GM18520 (cell line): ENCODE measurements at regions not wholly inside any gene's neighbourhood (a gene's known extent, or its start where the extent isn't known, plus 50 kb on each side); places are given as distances from the start of the nearest gene placed in this dataset.

Experiments
- ATAC-seq: cut with Tn5 transposase; IDR thresholded peaks from one replicate; pipeline ENCODE4 v1.9.1; 2021; ENCODE audit not compliant: unreplicated experiment

DNA sequence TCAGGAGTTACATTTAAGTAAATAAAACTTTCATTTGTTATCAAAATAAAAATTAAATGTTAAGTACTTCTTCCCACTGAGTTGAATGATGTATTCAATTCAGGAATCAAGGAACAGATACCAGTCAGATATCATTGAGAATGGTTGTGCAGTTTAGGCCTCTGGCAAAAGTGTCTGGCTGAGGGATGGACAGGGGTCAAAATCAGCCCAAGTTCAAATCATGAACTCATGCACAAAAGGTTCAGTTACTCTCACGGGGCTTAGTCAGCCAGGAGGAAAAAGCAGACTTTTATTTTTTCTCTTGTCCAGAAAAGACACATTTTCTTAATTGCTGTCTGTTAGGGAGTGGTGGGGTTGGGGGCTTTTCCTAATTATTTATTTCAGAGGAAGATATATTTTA, 166.3 kb downstream of the RASSF9 start:
- ATAC-seq, result no peak

GRCh38 chr12:85672436-85672835, 163.8 kb downstream of the RASSF9 start:
- ATAC-seq, result no peak

- ATAC-seq, result no peak
Measured at GRCh38 chr12:85673921-85674420, 162.2 kb downstream of the RASSF9 start.

DNA sequence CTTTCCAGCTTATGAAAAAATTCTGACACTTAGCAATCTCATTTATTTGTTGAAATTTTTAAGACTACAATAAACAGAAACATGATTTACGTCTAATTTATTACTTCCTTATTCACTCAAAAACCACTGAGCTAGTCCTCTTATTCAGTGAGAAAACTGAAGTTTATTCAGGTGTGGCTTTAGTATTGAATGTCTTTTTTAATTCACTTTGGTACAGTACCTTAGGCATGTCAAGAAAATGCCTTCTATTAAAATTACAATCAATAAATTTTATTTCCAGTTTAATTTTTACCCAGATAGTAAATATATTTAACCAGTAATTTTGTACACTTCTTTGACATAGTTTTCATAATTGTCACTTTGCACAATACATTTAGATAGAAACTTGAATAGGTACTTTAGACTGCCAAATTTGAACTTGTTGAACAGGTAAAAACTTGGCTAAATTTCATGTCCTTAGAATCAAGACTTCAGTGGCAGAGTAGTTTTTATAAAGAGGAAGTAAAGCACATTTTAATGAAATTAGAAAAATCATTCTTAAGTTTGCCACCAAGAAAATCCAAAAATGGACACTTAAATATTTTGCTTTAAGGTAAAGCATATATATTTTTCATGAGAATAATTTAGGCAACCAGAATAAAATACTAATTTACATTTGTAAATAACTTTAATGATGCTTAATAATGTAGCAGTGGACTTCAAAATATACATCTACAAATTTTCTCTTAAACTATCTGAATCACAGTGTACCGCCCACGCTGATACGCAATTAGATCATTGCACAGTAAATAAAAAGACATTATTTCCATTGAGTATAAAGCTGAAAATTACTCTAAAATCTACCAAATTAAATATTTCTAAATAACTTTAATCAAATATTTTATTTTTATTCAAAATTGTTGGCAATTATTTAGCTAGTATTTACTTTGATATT, 159.1 kb downstream of the RASSF9 start:
- ATAC-seq, result no peak

- no peak for ATAC-seq
Measured at GRCh38 chr12:85679296-85679695, 156.9 kb downstream of the RASSF9 start.

GRCh38 chr12:85680881-85681280, 155.3 kb downstream of the RASSF9 start:
- no peak for ATAC-seq

- ATAC-seq, result no peak
Measured at GRCh38 chr12:85681333-85681732, 154.9 kb downstream of the RASSF9 start.

DNA sequence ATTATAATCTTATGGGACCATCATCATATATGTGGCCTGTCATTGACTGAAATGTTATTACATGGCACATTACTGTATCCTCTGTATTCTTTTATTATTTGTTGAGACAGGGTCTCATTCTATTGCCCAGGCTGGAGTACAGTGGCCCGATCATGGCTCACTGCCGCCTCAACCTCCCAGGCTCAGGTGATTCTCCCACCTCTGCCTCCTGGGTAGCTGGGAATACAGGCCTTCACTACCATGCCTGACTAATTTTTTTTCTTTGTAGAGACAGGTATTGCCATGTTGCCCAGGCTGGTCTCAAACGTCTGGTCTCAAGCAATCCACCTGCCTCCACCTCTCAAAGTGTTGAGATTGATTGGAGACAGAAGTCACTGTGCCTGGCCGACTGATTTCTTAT, 153.2 kb downstream of the RASSF9 start:
- no peak for ATAC-seq

GRCh38 chr12:85688837-85689236, 147.4 kb downstream of the RASSF9 start:
- no peak for ATAC-seq

DNA sequence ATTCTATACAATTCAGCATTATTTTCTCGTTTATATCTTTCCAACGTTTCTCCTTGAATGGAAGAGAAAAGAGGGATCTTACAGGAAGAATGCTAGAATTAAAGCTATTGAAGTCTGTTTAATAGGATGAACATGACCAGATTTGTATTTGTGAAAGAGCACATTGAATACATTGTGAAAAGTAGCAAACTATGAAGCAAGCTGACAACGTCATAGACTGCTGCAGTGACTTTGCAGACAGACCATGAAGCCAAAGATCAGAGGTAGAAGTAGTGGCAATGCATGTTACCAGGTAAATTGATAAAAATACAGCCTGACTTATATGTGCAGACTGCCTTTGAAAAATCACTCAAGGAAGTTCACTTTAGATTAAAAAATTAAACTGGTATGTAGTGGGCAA, 146.1 kb downstream of the RASSF9 start:
- ATAC-seq, result no peak

- ATAC-seq, result no peak
Measured at GRCh38 chr12:85693093-85693665, 143.0 kb downstream of the RASSF9 start.

- ATAC-seq, result no peak
Measured at GRCh38 chr12:85695097-85695715, 141.0 kb downstream of the RASSF9 start.

DNA sequence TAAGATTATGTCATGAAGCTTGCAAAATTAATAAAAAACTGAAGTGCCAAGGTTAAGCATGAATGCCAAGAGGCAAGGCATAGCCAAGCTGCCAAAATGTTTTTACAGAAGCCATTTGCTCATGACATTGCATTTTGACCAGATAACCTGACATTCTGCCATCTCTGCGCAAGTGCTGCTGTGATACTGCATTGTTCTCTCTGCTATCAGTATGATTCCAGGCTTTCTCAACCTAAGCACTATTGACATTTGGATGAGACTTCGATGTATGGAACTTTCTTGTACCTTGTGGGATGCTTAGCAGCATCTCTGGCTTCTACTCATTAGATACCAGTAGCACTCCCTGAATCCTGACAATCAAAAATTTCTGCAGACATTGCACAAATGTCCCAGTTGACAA, 139.2 kb downstream of the RASSF9 start:
- no peak for ATAC-seq

GRCh38 chr12:85698937-85699336, 137.3 kb downstream of the RASSF9 start:
- ATAC-seq, result no peak

DNA sequence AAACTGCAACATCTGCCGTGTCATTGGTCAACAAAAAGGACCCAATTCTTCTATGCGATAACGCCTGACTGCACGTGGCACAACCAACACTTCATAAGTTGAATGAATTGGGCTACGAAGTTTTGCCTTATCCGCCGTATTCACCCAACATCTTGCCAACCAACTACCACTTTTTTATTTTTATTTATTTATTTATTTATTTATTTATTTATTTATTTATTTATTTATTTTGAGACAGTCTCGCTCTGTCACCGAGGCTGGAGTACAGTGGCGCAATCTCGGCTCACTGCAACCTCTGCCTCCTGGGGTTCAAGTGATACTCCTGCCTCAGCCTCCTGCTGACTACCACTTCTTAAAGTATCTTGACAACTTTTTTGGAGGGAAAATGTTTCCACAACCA, 127.4 kb downstream of the RASSF9 start:
- no peak for ATAC-seq

GRCh38 chr12:85711735-85712390, 124.3 kb downstream of the RASSF9 start:
- ATAC-seq, result no peak

- no peak for ATAC-seq
Measured at GRCh38 chr12:85713373-85713772, 122.8 kb downstream of the RASSF9 start.

DNA sequence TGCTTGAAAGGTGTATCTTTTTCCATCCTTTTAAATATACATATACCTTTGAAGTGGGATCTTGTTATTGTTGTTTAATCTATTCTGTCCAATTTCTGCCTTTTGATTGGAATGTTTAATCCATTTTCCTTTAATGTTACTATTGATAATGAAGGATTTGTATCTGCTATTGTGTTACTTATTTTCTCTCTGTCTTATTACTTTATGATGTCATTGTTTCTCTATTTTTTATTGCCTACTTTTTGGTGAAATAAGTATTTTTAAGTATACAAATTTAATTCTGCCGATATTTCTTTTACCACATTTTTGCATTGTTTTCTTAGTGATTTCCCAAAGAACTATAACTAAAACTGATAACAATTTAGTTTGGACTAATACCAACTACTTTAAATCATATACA, 121.8 kb downstream of the RASSF9 start:
- no peak for ATAC-seq

- ATAC-seq, result no peak
Measured at GRCh38 chr12:85720308-85721033, 115.7 kb downstream of the RASSF9 start.

- ATAC-seq, result no peak
Measured at GRCh38 chr12:85725991-85726390, 110.2 kb downstream of the RASSF9 start.
